ENCODE measurements at regions not wholly inside any gene's neighbourhood (a gene's known extent, or its start where the extent isn't known, plus 50 kb on each side); places are given as distances from the start of the nearest gene placed in this dataset.

GRCh38 chr5:37996918-37997317 is 157.1 kb upstream of the GDNF start:
- TF ChIP-seq CTCF (IDR thresholded peaks at IDR 0.05; ENCODE audit: insufficient read depth, missing control alignments): no peak
- FAIRE-seq: no peak
- DNase-seq (ENCODE audit: insufficient read length, low spot score): no peak

GRCh38 chr5:37994729-37995128 is 154.9 kb upstream of the GDNF start:
- TF ChIP-seq CTCF (IDR thresholded peaks at IDR 0.05; ENCODE audit: insufficient read depth, missing control alignments): no peak
- no peak for FAIRE-seq
- no peak for DNase-seq (ENCODE audit: insufficient read length, low spot score)

- FAIRE-seq: no peak
- no peak for DNase-seq (ENCODE audit: insufficient read length, low spot score)
- TF ChIP-seq CTCF (IDR thresholded peaks at IDR 0.05; ENCODE audit: insufficient read depth, missing control alignments): no peak
Observed at GRCh38 chr5:37991301-37992299, 151.8 kb upstream of the GDNF start.

- TF ChIP-seq CTCF (IDR thresholded peaks at IDR 0.05; ENCODE audit: insufficient read depth, missing control alignments): no peak
- no peak for FAIRE-seq
- no peak for DNase-seq (ENCODE audit: insufficient read length, low spot score)
Observed at GRCh38 chr5:37989884-37990283, 150.0 kb upstream of the GDNF start.

- DNase-seq (ENCODE audit: insufficient read length, low spot score) (no peak), FAIRE-seq (no peak)
- no peak for TF ChIP-seq CTCF (IDR thresholded peaks at IDR 0.05; ENCODE audit: insufficient read depth, missing control alignments)
Observed at GRCh38 chr5:37988454-37989046, 148.7 kb upstream of the GDNF start.

GRCh38 chr5:37984300-37984699 is 144.5 kb upstream of the GDNF start:
- TF ChIP-seq CTCF (IDR thresholded peaks at IDR 0.05; ENCODE audit: insufficient read depth, missing control alignments): no peak
- FAIRE-seq (no peak), DNase-seq (ENCODE audit: insufficient read length, low spot score) (no peak)

GRCh38 chr5:37983463-37983862 is 143.6 kb upstream of the GDNF start:
- DNase-seq (ENCODE audit: insufficient read length, low spot score): no peak
- no peak for TF ChIP-seq CTCF (IDR thresholded peaks at IDR 0.05; ENCODE audit: insufficient read depth, missing control alignments)
- FAIRE-seq: no peak

All from D721Med (cell line).